T-helper 1 cell treated with Interleukin-12 subunit alpha and Interleukin-12 subunit beta and Interleukin-4 antibody, amounts not matched to agents 30 μg/mL and 1 μg/mL, for 36 hours (primary cell): ENCODE measurements at regions not wholly inside any gene's neighbourhood (a gene's known extent, or its start where the extent isn't known, plus 50 kb on each side); places are given as distances from the start of the nearest gene placed in this dataset.
"Not testable (repeated sequence)": the region's sequence is repeated elsewhere in the genome, so short reads cannot be mapped to it uniquely, and the experiment has no call there.

Experiments
- H3K27ac Mint-ChIP-seq: one replicate; pipeline ENCODE4 v1.8.0; 2021; ENCODE audit warnings: mild to moderate bottlenecking, mixed read lengths
- H3K27me3 Mint-ChIP-seq: one replicate; pipeline ENCODE4 v1.8.0; 2021; ENCODE audit warnings: low read depth, mixed read lengths
- H3K36me3 Mint-ChIP-seq: one replicate; pipeline ENCODE4 v1.8.0; 2021; ENCODE audit warnings: low read depth, mixed read lengths
- H3K4me1 Mint-ChIP-seq: one replicate; pipeline ENCODE4 v1.8.0; 2021; ENCODE audit warnings: low read depth, mixed read lengths
- H3K4me3 Mint-ChIP-seq: one replicate; pipeline ENCODE4 v1.8.0; 2021; ENCODE audit warnings: mild to moderate bottlenecking, moderate library complexity, mixed read lengths
- H3K9me3 Mint-ChIP-seq: one replicate; pipeline ENCODE4 v1.8.0; 2021; ENCODE audit warnings: mixed read lengths

GRCh38 chr17:72379516-72379915, 258.7 kb downstream of the SOX9 start:
- no peaks in the 10 kb centered on the region for H3K4me1 Mint-ChIP-seq
- no peaks in the 10 kb centered on the region for H3K36me3 Mint-ChIP-seq
- H3K27ac Mint-ChIP-seq: no peak overlapping the region
- H3K4me3 Mint-ChIP-seq: no peak overlapping the region
- no peaks in the 10 kb centered on the region for H3K9me3 Mint-ChIP-seq
- no peaks in the 10 kb centered on the region for H3K27me3 Mint-ChIP-seq

GRCh38 chr17:72380120-72380519, 259.3 kb downstream of the SOX9 start:
- H3K9me3 Mint-ChIP-seq: no peaks in the 10 kb centered on the region
- no peaks in the 10 kb centered on the region for H3K27me3 Mint-ChIP-seq
- no peak overlapping the region for H3K27ac Mint-ChIP-seq
- no peaks in the 10 kb centered on the region for H3K36me3 Mint-ChIP-seq
- no peak overlapping the region for H3K4me3 Mint-ChIP-seq
- no peaks in the 10 kb centered on the region for H3K4me1 Mint-ChIP-seq

GRCh38 chr17:72380737-72381136, 259.9 kb downstream of the SOX9 start:
- Mint-ChIP-seq H3K27me3 (no peaks in the 10 kb centered on the region), H3K4me3 (no peak overlapping the region), H3K27ac (no peak overlapping the region), H3K36me3 (no peaks in the 10 kb centered on the region), H3K4me1 (no peaks in the 10 kb centered on the region), H3K9me3 (no peaks in the 10 kb centered on the region)

DNA sequence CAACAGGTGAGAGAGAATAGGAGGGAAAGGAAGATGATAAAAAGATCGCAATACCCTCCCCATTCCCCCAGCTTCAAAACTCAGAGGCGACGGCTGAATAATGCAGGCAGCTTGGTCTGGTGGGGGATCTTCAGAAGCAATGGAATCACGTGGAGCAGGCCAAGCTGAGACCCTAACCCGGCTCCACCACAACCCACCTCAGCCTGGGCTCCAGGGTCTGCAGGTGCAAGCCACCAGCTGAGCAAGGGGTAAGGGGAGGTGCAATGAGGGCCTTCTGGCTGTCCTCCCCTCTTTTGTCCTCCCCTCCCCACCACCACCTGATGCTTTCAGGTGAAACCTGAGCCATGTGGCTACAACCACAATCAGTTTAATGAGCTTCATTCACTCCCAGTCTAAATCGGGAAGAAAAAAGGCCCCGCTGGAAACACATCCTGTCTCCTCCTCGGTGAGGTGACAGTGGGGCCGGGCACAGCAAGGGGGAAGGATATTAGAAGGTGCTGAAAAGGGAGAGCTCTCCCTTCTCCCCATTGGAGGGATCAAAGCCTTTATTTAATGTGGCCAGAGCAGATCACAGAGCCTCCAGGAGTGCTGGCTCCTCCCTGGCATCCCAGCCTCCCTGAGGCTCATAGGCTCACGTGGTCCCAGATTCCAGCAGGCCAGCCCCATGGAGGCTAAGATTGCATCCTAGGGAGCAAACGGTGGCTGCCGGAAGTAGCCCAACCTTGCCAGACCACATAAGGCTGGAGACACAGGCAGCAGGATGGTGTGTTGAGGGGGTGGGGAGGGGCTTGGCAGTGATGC, 261.0 kb downstream of the SOX9 start:
- Mint-ChIP-seq H3K27me3 (no peaks in the 10 kb centered on the region), H3K36me3 (no peaks in the 10 kb centered on the region), H3K4me1 (no peaks in the 10 kb centered on the region), H3K4me3 (no peak overlapping the region), H3K9me3 (no peaks in the 10 kb centered on the region), H3K27ac (no peak overlapping the region)

- no peaks in the 10 kb centered on the region for H3K27me3 Mint-ChIP-seq
- H3K9me3 Mint-ChIP-seq: no peaks in the 10 kb centered on the region
- H3K4me1 Mint-ChIP-seq: no peaks in the 10 kb centered on the region
- H3K27ac Mint-ChIP-seq: no peak overlapping the region
- H3K4me3 Mint-ChIP-seq: no peak overlapping the region
- H3K36me3 Mint-ChIP-seq: no peaks in the 10 kb centered on the region
These were observed 262.3 kb downstream of the SOX9 start for GRCh38 chr17:72382971-72383722.

DNA sequence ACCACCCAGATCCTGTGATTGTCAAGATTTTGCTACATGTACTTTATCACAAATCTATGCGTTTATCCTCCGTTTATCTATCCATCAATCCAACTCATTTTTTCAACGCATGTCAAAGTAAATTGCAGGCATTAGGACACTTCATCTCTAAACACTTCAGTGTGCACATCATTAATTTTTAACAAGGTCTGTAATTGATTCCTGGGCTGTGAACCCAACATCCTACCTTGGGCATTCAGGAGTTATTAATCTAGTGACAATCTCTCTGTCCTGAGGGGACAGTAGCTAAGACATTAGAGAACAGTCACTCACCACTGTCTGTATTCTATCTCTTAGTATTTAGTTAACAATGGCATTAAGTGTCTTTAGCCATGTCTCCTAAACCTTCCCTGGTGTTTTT, 264.7 kb downstream of the SOX9 start:
- no peak overlapping the region for H3K4me3 Mint-ChIP-seq
- H3K27me3 Mint-ChIP-seq: no peaks in the 10 kb centered on the region
- no peaks in the 10 kb centered on the region for H3K9me3 Mint-ChIP-seq
- H3K4me1 Mint-ChIP-seq: no peaks in the 10 kb centered on the region
- no peak overlapping the region for H3K27ac Mint-ChIP-seq
- H3K36me3 Mint-ChIP-seq: no peaks in the 10 kb centered on the region

DNA sequence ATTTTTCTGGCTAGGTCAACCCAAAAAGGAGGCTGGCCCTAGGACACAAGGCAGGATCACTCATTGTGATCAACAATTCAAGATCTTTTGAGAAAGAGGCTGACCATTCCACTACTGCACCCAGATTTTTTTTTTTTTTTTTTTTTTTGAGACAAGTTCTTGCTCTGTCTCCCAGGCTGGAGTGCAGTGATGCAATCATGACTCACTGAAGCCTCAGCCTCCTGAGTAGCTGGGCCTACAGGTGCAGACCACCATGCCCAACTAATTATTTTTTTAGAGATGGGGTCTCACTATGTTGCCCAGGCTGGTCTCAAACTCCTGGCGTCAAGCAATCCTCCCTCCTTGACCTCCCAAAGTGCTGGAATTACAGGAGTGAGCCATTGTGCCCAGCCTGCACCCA, 265.4 kb downstream of the SOX9 start:
- not testable (repeated sequence) for H3K9me3 Mint-ChIP-seq, H3K4me3 Mint-ChIP-seq, H3K4me1 Mint-ChIP-seq, H3K27me3 Mint-ChIP-seq, H3K36me3 Mint-ChIP-seq, H3K27ac Mint-ChIP-seq

DNA sequence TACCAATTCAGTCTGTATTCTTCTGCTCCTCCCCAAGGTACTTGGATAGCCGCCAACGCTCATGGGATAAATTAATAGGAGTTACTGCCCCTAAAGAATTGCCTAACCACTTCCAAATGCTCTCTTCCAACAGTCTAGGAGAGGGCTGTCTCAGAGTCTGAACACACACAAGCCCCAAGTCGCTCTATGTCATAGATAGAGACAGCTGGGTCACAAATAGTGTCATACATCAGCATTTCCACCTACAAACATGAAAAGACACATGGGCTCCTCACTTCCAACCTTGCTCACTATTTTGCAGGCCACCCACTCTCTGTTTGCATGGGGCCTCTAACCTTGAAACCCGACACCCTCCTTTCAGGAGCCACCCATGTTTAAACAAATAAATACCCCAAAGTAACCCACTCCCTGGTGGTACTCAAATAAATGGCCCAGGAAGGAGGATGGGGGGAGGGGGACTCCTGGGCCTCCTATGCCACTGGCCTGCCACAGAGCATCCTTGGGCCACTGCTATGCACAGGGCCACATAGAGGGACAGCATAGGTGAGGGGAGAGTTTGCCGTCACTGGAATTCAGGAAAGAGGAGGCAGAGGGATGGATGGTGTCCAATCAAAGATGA, 265.9 kb downstream of the SOX9 start:
- Mint-ChIP-seq H3K9me3 (no peaks in the 10 kb centered on the region), H3K4me1 (no peaks in the 10 kb centered on the region), H3K36me3 (no peaks in the 10 kb centered on the region), H3K27me3 (no peaks in the 10 kb centered on the region), H3K4me3 (no peak overlapping the region), H3K27ac (no peak overlapping the region)

- H3K4me3 Mint-ChIP-seq: no peak overlapping the region
- no peaks in the 10 kb centered on the region for H3K4me1 Mint-ChIP-seq
- no peaks in the 10 kb centered on the region for H3K27me3 Mint-ChIP-seq
- no peaks in the 10 kb centered on the region for H3K9me3 Mint-ChIP-seq
- H3K27ac Mint-ChIP-seq: no peak overlapping the region
- H3K36me3 Mint-ChIP-seq: no peaks in the 10 kb centered on the region
These were observed 266.7 kb downstream of the SOX9 start for GRCh38 chr17:72387487-72387886.

- Mint-ChIP-seq H3K27ac (no peak overlapping the region), H3K9me3 (no peaks in the 10 kb centered on the region), H3K4me3 (no peak overlapping the region), H3K4me1 (no peaks in the 10 kb centered on the region), H3K36me3 (no peaks in the 10 kb centered on the region), H3K27me3 (no peaks in the 10 kb centered on the region)
These were observed 267.1 kb downstream of the SOX9 start for GRCh38 chr17:72387969-72388368.

- Mint-ChIP-seq H3K4me3 (no peak overlapping the region), H3K27me3 (no peaks in the 10 kb centered on the region), H3K27ac (no peak overlapping the region), H3K4me1 (no peaks in the 10 kb centered on the region), H3K36me3 (no peaks in the 10 kb centered on the region), H3K9me3 (no peaks in the 10 kb centered on the region)
These were observed 268.1 kb downstream of the SOX9 start for GRCh38 chr17:72388765-72389473.

- no peak overlapping the region for H3K27ac Mint-ChIP-seq
- no peaks in the 10 kb centered on the region for H3K9me3 Mint-ChIP-seq
- H3K27me3 Mint-ChIP-seq: no peaks in the 10 kb centered on the region
- H3K4me1 Mint-ChIP-seq: no peaks in the 10 kb centered on the region
- no peaks in the 10 kb centered on the region for H3K36me3 Mint-ChIP-seq
- no peak overlapping the region for H3K4me3 Mint-ChIP-seq
These were observed 270.1 kb downstream of the SOX9 start for GRCh38 chr17:72390675-72391508.

GRCh38 chr17:72392056-72393010, 271.5 kb downstream of the SOX9 start:
- no peak overlapping the region for H3K4me3 Mint-ChIP-seq
- H3K9me3 Mint-ChIP-seq: no peaks in the 10 kb centered on the region
- no peaks in the 10 kb centered on the region for H3K36me3 Mint-ChIP-seq
- no peaks in the 10 kb centered on the region for H3K4me1 Mint-ChIP-seq
- H3K27me3 Mint-ChIP-seq: no peaks in the 10 kb centered on the region
- no peak overlapping the region for H3K27ac Mint-ChIP-seq
